22Rv1 (cell line): ENCODE measurements at regions not wholly inside any gene's neighbourhood (a gene's known extent, or its start where the extent isn't known, plus 50 kb on each side); places are given as distances from the start of the nearest gene placed in this dataset.

Source experiments
- ZFX ChIP-seq: fragments of 450-650 bp; IDR thresholded peaks from 2 replicates; pipeline ENCODE4 v1.6.1; 2017; ENCODE audit warnings: antibody characterized with exemption, borderline replicate concordance
- TF ChIP-seq, protein P1 (sequence below): fragments of 450-650 bp; IDR thresholded peaks from 2 replicates; pipeline ENCODE4 v1.5.1; 2017; ENCODE audit warnings: mild to moderate bottlenecking

- TF ChIP-seq, protein P1, sequence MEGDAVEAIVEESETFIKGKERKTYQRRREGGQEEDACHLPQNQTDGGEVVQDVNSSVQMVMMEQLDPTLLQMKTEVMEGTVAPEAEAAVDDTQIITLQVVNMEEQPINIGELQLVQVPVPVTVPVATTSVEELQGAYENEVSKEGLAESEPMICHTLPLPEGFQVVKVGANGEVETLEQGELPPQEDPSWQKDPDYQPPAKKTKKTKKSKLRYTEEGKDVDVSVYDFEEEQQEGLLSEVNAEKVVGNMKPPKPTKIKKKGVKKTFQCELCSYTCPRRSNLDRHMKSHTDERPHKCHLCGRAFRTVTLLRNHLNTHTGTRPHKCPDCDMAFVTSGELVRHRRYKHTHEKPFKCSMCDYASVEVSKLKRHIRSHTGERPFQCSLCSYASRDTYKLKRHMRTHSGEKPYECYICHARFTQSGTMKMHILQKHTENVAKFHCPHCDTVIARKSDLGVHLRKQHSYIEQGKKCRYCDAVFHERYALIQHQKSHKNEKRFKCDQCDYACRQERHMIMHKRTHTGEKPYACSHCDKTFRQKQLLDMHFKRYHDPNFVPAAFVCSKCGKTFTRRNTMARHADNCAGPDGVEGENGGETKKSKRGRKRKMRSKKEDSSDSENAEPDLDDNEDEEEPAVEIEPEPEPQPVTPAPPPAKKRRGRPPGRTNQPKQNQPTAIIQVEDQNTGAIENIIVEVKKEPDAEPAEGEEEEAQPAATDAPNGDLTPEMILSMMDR, result no peak
- TF ChIP-seq ZFX, result no peak
These were observed 557.2 kb upstream of the SUCLG2 start for GRCh38 chr3:68211637-68212036.
